ENCODE measurements at regions not wholly inside any gene's neighbourhood (a gene's known extent, or its start where the extent isn't known, plus 50 kb on each side); places are given as distances from the start of the nearest gene placed in this dataset.

DNA sequence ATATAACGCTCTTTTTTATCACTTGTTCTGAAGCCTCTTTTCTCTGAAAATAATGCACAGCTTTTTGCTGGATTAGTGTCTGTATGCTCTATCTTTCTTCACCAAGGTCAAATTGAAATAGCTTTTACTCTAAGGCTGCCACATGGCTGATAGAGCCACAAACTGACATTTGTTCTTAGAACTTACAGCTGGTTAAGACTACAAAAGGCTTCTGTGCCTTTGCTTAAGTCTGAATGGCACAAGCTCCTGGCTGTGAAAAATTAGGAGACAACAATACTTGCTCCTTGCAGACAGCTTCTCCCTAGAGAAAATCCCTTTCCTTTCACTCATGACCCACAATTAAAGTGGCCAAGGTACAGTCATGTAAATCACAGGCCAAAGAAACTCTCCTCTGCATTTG is 515.3 kb downstream of the DSC3 start:
- no peak for ATAC-seq
- Histone ChIP-seq H3K27me3 (no peaks in the 10 kb centered on the region), H3K36me3 (no peaks in the 10 kb centered on the region), H3K4me1 (no peaks in the 10 kb centered on the region), H3K27ac (no peak overlapping the region), H3K4me3 (no peak overlapping the region), H3K9me3 (no peaks in the 10 kb centered on the region)
- TF ChIP-seq POLR2AphosphoS5 (IDR thresholded peaks at IDR 0.05): no peak
- TF ChIP-seq EP300 (IDR thresholded peaks at IDR 0.05): no peak
- TF ChIP-seq, protein P1, sequence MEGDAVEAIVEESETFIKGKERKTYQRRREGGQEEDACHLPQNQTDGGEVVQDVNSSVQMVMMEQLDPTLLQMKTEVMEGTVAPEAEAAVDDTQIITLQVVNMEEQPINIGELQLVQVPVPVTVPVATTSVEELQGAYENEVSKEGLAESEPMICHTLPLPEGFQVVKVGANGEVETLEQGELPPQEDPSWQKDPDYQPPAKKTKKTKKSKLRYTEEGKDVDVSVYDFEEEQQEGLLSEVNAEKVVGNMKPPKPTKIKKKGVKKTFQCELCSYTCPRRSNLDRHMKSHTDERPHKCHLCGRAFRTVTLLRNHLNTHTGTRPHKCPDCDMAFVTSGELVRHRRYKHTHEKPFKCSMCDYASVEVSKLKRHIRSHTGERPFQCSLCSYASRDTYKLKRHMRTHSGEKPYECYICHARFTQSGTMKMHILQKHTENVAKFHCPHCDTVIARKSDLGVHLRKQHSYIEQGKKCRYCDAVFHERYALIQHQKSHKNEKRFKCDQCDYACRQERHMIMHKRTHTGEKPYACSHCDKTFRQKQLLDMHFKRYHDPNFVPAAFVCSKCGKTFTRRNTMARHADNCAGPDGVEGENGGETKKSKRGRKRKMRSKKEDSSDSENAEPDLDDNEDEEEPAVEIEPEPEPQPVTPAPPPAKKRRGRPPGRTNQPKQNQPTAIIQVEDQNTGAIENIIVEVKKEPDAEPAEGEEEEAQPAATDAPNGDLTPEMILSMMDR (IDR thresholded peaks at IDR 0.05): no peak
- TF ChIP-seq POLR2A (IDR thresholded peaks at IDR 0.05): no peak
- 46 to 70% methylated on average over 1 of the region's 1 CpG for WGBS, 2 donors (ENCODE audit: low coverage in 1 of 2)

DNA sequence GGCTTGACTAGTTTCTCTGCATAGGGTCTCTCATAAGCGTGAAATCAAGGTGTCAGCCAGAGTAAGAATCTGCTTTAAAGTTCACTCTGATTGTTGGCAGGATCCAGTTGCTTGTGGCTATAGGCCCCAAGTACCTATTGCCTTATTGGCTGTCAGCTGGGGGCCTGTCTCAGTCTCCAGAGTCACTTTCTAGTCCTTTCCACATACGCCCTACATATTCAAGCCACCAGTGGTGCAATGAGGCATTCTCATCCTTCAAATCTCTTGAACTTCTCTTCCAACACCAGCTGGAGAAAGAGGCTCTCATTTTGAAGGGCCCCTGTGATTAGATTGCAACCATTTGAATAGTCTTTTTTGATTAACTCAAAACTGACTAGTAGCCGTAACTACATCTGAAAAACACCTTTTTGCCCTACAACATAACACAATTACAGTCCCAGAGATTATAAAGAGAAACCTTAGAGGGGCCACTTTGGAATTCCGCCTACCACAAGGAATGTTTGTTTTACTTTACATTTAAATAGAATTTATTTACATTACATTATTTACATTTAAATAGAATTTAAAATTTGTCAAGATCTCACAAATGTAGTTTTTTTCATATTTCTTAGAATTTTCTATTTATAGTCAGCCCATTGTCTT is 520.1 kb downstream of the DSC3 start:
- Histone ChIP-seq H3K27me3 (no peaks in the 10 kb centered on the region), H3K4me3 (no peak overlapping the region), H3K27ac (no peak overlapping the region), H3K36me3 (no peaks in the 10 kb centered on the region), H3K9me3 (no peaks in the 10 kb centered on the region), H3K4me1 (no peaks in the 10 kb centered on the region)
- 72 to 88% methylated on average over 3 to 4 of the region's 4 CpGs for WGBS, 2 donors (ENCODE audit: low coverage in 1 of 2)
- ATAC-seq: no peak
- no peak for TF ChIP-seq POLR2A (IDR thresholded peaks at IDR 0.05)
- TF ChIP-seq EP300 (IDR thresholded peaks at IDR 0.05): no peak
- TF ChIP-seq, protein P1 (IDR thresholded peaks at IDR 0.05): no peak
- no peak for TF ChIP-seq POLR2AphosphoS5 (IDR thresholded peaks at IDR 0.05)

DNA sequence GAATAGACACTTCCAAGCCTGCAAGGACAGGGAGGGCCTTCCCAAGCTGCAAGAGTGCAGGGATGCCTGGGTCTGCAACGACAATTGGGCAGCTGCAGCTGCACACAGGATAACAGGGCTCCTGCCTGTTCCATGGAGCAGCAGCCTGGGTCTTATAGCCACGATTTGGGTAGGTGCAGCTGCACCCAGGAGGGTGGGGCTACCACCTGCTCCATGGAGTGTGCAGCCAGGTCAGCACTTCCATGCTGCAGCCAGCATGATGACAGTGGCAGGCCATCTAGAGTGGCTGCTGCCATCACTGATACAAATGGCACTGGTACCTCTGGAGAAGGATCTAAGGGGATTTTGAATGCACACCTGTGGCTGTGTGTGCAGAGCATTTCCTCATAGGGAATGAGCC is 528.5 kb downstream of the DSC3 start:
- H3K36me3 ChIP-seq: no peaks in the 10 kb centered on the region
- no peak overlapping the region for H3K27ac ChIP-seq
- H3K9me3 ChIP-seq: no peaks in the 10 kb centered on the region
- TF ChIP-seq POLR2AphosphoS5 (IDR thresholded peaks at IDR 0.05) (no peak), POLR2A (IDR thresholded peaks at IDR 0.05) (no peak), EP300 (IDR thresholded peaks at IDR 0.05) (no peak)
- TF ChIP-seq, protein P1 (IDR thresholded peaks at IDR 0.05): no peak
- WGBS, 2 donors (ENCODE audit: low coverage in 1 of 2): 92% methylated on average over 2 of the region's 2 CpGs; no CpG with 5 or more reads in 1 of the 2 donors
- H3K4me3 ChIP-seq: no peak overlapping the region
- ATAC-seq: no peak
- no peaks in the 10 kb centered on the region for H3K4me1 ChIP-seq
- H3K27me3 ChIP-seq: no peaks in the 10 kb centered on the region

DNA sequence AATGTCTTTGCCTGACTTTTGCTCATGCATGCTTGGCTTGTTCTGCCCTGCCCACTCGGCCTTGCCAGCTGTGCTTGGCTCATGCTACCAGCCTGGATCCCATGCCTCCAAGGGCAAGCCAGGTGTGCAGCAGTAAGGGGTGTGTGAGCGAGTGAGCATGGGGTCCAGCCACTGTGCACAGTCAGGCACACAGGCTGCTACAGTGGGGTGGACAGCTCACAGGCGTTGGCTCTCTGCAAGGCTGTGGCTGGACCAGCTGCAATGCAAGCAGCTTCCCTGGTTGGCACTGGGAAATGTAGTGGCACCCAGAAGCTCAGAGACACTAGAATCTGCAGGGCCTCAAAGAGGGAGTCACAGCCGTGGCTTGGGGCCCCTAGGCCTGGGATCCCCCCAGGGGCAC is 529.7 kb downstream of the DSC3 start:
- no peaks in the 10 kb centered on the region for H3K36me3 ChIP-seq
- H3K4me1 ChIP-seq: no peaks in the 10 kb centered on the region
- WGBS, 2 donors (ENCODE audit: low coverage in 1 of 2): 80% methylated on average over 1 of the region's 4 CpGs; no CpG with 5 or more reads in 1 of the 2 donors
- no peak for ATAC-seq
- no peak overlapping the region for H3K4me3 ChIP-seq
- H3K9me3 ChIP-seq: no peaks in the 10 kb centered on the region
- H3K27me3 ChIP-seq: no peaks in the 10 kb centered on the region
- TF ChIP-seq POLR2AphosphoS5 (IDR thresholded peaks at IDR 0.05): no peak
- TF ChIP-seq, protein P1 (IDR thresholded peaks at IDR 0.05): no peak
- TF ChIP-seq EP300 (IDR thresholded peaks at IDR 0.05): no peak
- TF ChIP-seq POLR2A (IDR thresholded peaks at IDR 0.05): no peak
- H3K27ac ChIP-seq: no peak overlapping the region

DNA sequence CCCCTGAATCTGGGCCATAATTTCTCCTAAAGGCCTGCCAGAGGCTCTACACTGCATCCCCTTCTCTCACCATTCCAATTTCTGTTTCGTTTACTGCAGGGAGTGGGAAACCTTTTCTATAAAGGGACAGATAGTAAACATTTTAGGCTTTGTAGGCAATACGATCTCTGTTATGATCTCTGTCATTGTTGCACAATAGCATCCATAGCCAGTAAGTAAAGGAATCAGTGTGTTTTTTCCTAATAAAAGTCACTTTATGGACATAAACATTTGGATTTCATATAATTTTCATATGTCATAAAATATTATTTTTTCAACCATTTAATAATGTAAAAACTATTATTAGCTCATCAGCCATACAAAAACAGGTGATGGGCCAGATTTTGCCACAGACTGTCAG is 531.7 kb downstream of the DSC3 start:
- no peak for ATAC-seq
- no peaks in the 10 kb centered on the region for H3K4me1 ChIP-seq
- H3K27me3 ChIP-seq: no peaks in the 10 kb centered on the region
- 78 to 83% methylated on average over 2 of the region's 2 CpGs for WGBS, 2 donors (ENCODE audit: low coverage in 1 of 2)
- no peak overlapping the region for H3K4me3 ChIP-seq
- H3K27ac ChIP-seq: no peak overlapping the region
- TF ChIP-seq POLR2AphosphoS5 (IDR thresholded peaks at IDR 0.05) (no peak), EP300 (IDR thresholded peaks at IDR 0.05) (no peak), POLR2A (IDR thresholded peaks at IDR 0.05) (no peak)
- TF ChIP-seq, protein P1 (IDR thresholded peaks at IDR 0.05): no peak
- H3K36me3 ChIP-seq: no peaks in the 10 kb centered on the region
- H3K9me3 ChIP-seq: no peaks in the 10 kb centered on the region
